Mesenchymal stem cell (in vitro differentiated cells and primary cell): ENCODE measurements at regions not wholly inside any gene's neighbourhood (a gene's known extent, or its start where the extent isn't known, plus 50 kb on each side); places are given as distances from the start of the nearest gene placed in this dataset.
A peak's percentile ranks its signal among the peaks of the same experiment; 100 is the strongest.

ENCODE experiments used
- DNase-seq: peaks from one replicate; pipeline ENCODE4 v3.0.0-alpha.2; 2013
- H2AFZ ChIP-seq: one replicate; pipeline ENCODE4 v1.6.1; 2013; ENCODE audit warnings: low read depth, mild to moderate bottlenecking, control low read depth, inconsistent platforms, low read length, moderate library complexity
- H2AK5ac ChIP-seq: 2 replicates; pipeline ENCODE4 v1.6.1; 2013; ENCODE audit warnings: low read length, moderate library complexity, mild to moderate bottlenecking, inconsistent platforms; ENCODE audit not compliant: severe bottlenecking
- H2BK120ac ChIP-seq: one replicate; pipeline ENCODE4 v1.6.1; 2013; ENCODE audit warnings: low read depth, mild to moderate bottlenecking, inconsistent platforms, low read length, moderate library complexity
- H2BK12ac ChIP-seq, 2 experiments: one replicate each; pipeline ENCODE4 v1.6.1; 2013; ENCODE audit warnings: inconsistent platforms in 2 of 2, low read length in 2 of 2, mild to moderate bottlenecking in 2 of 2, moderate library complexity in 2 of 2, control low read depth in 1 of 2
- H2BK15ac ChIP-seq: one replicate; pipeline ENCODE4 v1.6.1; 2013; ENCODE audit warnings: mild to moderate bottlenecking, low read depth, inconsistent platforms; ENCODE audit not compliant: poor library complexity, severe bottlenecking
- H2BK5ac ChIP-seq: 2 replicates; pipeline ENCODE4 v1.6.1; 2013; ENCODE audit warnings: low read depth, mild to moderate bottlenecking, low read length, control low read depth, inconsistent platforms; ENCODE audit not compliant: poor library complexity, severe bottlenecking
- H3K14ac ChIP-seq, 2 experiments: one replicate each; pipeline ENCODE4 v1.6.1; 2013; ENCODE audit warnings: inconsistent platforms in 2 of 2, low read length in 2 of 2, control low read depth in 1 of 2, mild to moderate bottlenecking in 1 of 2, moderate library complexity in 1 of 2
- H3K18ac ChIP-seq, 2 experiments: one replicate each; pipeline ENCODE4 v1.6.1; 2013; ENCODE audit warnings: inconsistent platforms in 2 of 2, low read length in 2 of 2, control low read depth in 1 of 2, low read depth in 1 of 2, mild to moderate bottlenecking in 1 of 2
- H3K23ac ChIP-seq, 2 experiments: one replicate each; pipeline ENCODE4 v1.6.1; 2013; ENCODE audit warnings: inconsistent platforms in 2 of 2, low read length in 2 of 2, mild to moderate bottlenecking in 2 of 2, moderate library complexity in 2 of 2, control low read depth in 1 of 2
- H3K27ac ChIP-seq: 2 replicates; pipeline ENCODE4 v1.5.1; 2013; ENCODE audit warnings: mild to moderate bottlenecking, moderate library complexity, low read length, control low read depth, inconsistent platforms; ENCODE audit not compliant: poor library complexity, severe bottlenecking
- H3K27me3 ChIP-seq, 2 experiments: 2 replicates each; pipeline versions ENCODE4 v1.6.1 to v1.7.0; 2013; ENCODE audit warnings: low read length in 2 of 2, mild to moderate bottlenecking in 2 of 2, moderate library complexity in 2 of 2, control low read depth in 1 of 2, inconsistent platforms in 1 of 2; ENCODE audit not compliant: control insufficient read depth in 1 of 2, insufficient read depth in 1 of 2
- H3K36me3 ChIP-seq, 2 experiments: 2 replicates each; pipeline versions ENCODE4 v1.6.1 to v1.7.0; 2013; ENCODE audit warnings: low read length in 2 of 2, control low read depth in 1 of 2, inconsistent platforms in 1 of 2, low read depth in 1 of 2, mild to moderate bottlenecking in 1 of 2; ENCODE audit not compliant: insufficient read depth in 2 of 2, control insufficient read depth in 1 of 2
- H3K4ac ChIP-seq, 2 experiments: one replicate each; pipeline ENCODE4 v1.6.1; 2013; ENCODE audit warnings: inconsistent platforms in 2 of 2, low read length in 2 of 2, mild to moderate bottlenecking in 2 of 2, moderate library complexity in 2 of 2, control low read depth in 1 of 2, low read depth in 1 of 2
- H3K4me1 ChIP-seq: 2 replicates; pipeline ENCODE4 v1.6.1; 2013; ENCODE audit warnings: low read depth, low read length, control low read depth; ENCODE audit not compliant: control insufficient read depth, insufficient read depth
- H3K4me2 ChIP-seq: 2 replicates; pipeline ENCODE4 v1.6.1; 2013; ENCODE audit warnings: low read length, mild to moderate bottlenecking, inconsistent platforms; ENCODE audit not compliant: poor library complexity, severe bottlenecking
- H3K4me3 ChIP-seq, 2 experiments: 2 replicates each; pipeline versions ENCODE4 v1.5.1 to v1.7.0; 2013; ENCODE audit warnings: low read length in 2 of 2, mild to moderate bottlenecking in 2 of 2, control low read depth in 1 of 2, low read depth in 1 of 2; ENCODE audit not compliant: insufficient read depth in 1 of 2
- H3K79me1 ChIP-seq: replicated peaks from 2 replicates; pipeline ENCODE4 v1.6.1; 2013; ENCODE audit warnings: mild to moderate bottlenecking, control low read depth, low read length, inconsistent platforms; ENCODE audit not compliant: poor library complexity, severe bottlenecking
- H3K9ac ChIP-seq: 2 replicates; pipeline ENCODE4 v1.7.0; 2013; ENCODE audit warnings: mild to moderate bottlenecking, low read length, moderate library complexity
- H3K9me3 ChIP-seq: 2 replicates; pipeline ENCODE4 v1.7.0; 2013; ENCODE audit warnings: mild to moderate bottlenecking, low read length; ENCODE audit not compliant: control insufficient read depth
- H4K8ac ChIP-seq: one replicate; pipeline ENCODE4 v1.6.1; 2013; ENCODE audit warnings: inconsistent platforms, mild to moderate bottlenecking, low read length, moderate library complexity
- H4K91ac ChIP-seq: one replicate; pipeline ENCODE4 v1.6.1; 2013; ENCODE audit warnings: mild to moderate bottlenecking, low read length, inconsistent platforms
- WGBS: methylation state at CpG from one replicate; pipeline ENCODE4 v1.1.7; 2013; ENCODE audit warnings: mixed read lengths; 5-methylcytosine and 5-hydroxymethylcytosine counted together

- no peaks in the 10 kb centered on the region for H3K79me1 ChIP-seq
- no peaks in the 10 kb centered on the region for H3K27me3 ChIP-seq
Observed at GRCh38 chr16:11495066-11495407, 91.7 kb downstream of the LITAF start.

More at GRCh38 chr16:11495066-11495407, 91.7 kb downstream of the LITAF start:
- Histone ChIP-seq H3K9me3 (peaks cover 6% of the 10 kb centered on the region), H3K27ac (no peak overlapping the region), H3K4me2 (no peak overlapping the region), H3K4ac (no peak overlapping the region), H2AK5ac (no peak overlapping the region), H3K4me3 (no peak overlapping the region), H2BK120ac (no peak overlapping the region), H2AFZ (no peak overlapping the region), H3K36me3 (no peaks in the 10 kb centered on the region), H2BK12ac (no peak overlapping the region), H4K8ac (no peak overlapping the region), H3K23ac (no peak overlapping the region), H3K9ac (no peak overlapping the region), H2BK15ac (no peak overlapping the region), H2BK5ac (no peak overlapping the region), H3K4me1 (peaks cover 15% of the 10 kb centered on the region), H3K18ac (peak overlapping the region in 1 of 2 experiments; percentile 48), H3K14ac (no peak overlapping the region), H4K91ac (no peak overlapping the region)
- no peak for DNase-seq
- 75% methylated on average over 5 of the region's 5 CpGs for WGBS
